Brain microvascular endothelial cell (primary cell): ENCODE measurements at regions not wholly inside any gene's neighbourhood (a gene's known extent, or its start where the extent isn't known, plus 50 kb on each side); places are given as distances from the start of the nearest gene placed in this dataset.
"Not testable (repeated sequence)": the region's sequence is repeated elsewhere in the genome, so short reads cannot be mapped to it uniquely, and the experiment has no call there.

ENCODE experiments used
- DNase-seq: peaks from one replicate; pipeline ENCODE4 v3.0.0-alpha.2; 2020
- H3K27ac ChIP-seq: fragments of 250-450 bp; sonication (Bioruptor Pico); 2 replicates; pipeline ENCODE4 v1.5.1; 2020; ENCODE audit warnings: mild to moderate bottlenecking, moderate library complexity
- H3K27me3 ChIP-seq: fragments of 250-450 bp; sonication (Bioruptor Pico); replicated peaks from 2 replicates; pipeline ENCODE4 v1.5.1; 2020; ENCODE audit warnings: mild to moderate bottlenecking
- H3K36me3 ChIP-seq: fragments of 250-450 bp; sonication (Bioruptor Pico); replicated peaks from 2 replicates; pipeline ENCODE4 v1.5.1; 2020; ENCODE audit warnings: mild to moderate bottlenecking
- H3K4me3 ChIP-seq: 2 replicates; pipeline ENCODE4 v1.5.1; 2011; ENCODE audit warnings: low read depth, mild to moderate bottlenecking, control low read depth, low read length, moderate library complexity
- CTCF ChIP-seq: IDR thresholded peaks from 2 replicates; pipeline ENCODE4 v1.5.1; 2011; ENCODE audit warnings: low read depth, mild to moderate bottlenecking, moderate library complexity, low read length, control low read depth, inconsistent platforms; ENCODE audit errors: missing control alignments
- in situ Hi-C: cut with HindIII; loops from 2 replicates; pipeline ENCODE4 v1.10.0; 2017; ENCODE audit warnings: low sequenced_read_pairs, low pct_ligation_motif_present

GRCh38 chrX:125681058-125681457 is 361.4 kb downstream of the TEX13C start:
- in situ Hi-C loops = no loop called here
- Histone ChIP-seq H3K4me3 (no peak overlapping the region), H3K36me3 (no peaks in the 10 kb centered on the region), H3K27me3 (no peaks in the 10 kb centered on the region), H3K27ac (no peak overlapping the region)
- DNase-seq = no peak
- TF ChIP-seq CTCF = no peak

- no peak for DNase-seq
- no peak overlapping the region for H3K27ac ChIP-seq
- H3K27me3 ChIP-seq = no peaks in the 10 kb centered on the region
- no peak for TF ChIP-seq CTCF
- in situ Hi-C loops = no loop called here
- H3K4me3 ChIP-seq = no peak overlapping the region
- no peaks in the 10 kb centered on the region for H3K36me3 ChIP-seq
Observed at GRCh38 chrX:125681507-125681906, 361.8 kb downstream of the TEX13C start.

DNA sequence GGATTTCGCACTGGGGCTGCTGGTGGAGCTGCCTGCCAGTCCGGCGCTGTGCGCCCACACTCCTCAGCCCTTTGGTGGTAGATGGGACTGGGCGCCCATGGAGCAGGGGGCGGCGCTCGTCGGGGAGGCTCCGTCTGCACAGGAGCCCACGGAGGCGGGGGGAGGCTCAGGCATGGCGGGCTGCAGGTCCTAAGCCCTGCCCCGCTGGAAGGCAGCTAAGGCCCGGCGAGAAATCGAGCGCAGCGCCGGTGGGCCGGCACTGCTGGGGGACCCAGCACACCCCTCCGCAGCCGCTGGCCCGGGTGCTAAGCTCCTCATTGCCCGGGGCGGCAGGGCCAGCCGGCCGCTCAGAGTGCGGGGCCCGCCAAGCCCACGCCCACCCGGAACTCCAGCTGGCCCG is 370.9 kb downstream of the TEX13C start:
- H3K36me3 ChIP-seq, in situ Hi-C loops, H3K27me3 ChIP-seq, DNase-seq, H3K4me3 ChIP-seq, H3K27ac ChIP-seq: not testable (repeated sequence)

DNA sequence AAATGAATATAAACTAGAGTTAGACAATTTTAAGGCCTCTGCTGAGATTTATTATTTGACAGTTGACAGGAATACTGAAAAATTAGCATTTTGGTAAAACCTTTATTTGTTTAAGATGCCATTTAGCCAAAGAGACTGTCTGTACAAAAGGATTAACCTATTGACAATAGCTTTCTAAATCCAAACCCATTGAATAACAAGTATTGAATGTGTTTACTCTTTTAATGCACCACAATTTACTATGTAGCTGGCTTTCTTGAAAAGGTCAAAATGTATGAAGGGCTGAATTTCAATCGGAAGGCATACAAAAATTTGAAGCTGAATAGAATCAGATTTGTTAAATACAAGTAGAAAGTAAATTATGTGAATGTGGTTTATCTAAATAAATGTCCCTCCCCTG is 374.5 kb downstream of the TEX13C start:
- Histone ChIP-seq H3K27ac (no peak overlapping the region), H3K27me3 (no peaks in the 10 kb centered on the region), H3K4me3 (no peak overlapping the region), H3K36me3 (no peaks in the 10 kb centered on the region)
- no peak for TF ChIP-seq CTCF
- in situ Hi-C loops = no loop called here
- DNase-seq = no peak

DNA sequence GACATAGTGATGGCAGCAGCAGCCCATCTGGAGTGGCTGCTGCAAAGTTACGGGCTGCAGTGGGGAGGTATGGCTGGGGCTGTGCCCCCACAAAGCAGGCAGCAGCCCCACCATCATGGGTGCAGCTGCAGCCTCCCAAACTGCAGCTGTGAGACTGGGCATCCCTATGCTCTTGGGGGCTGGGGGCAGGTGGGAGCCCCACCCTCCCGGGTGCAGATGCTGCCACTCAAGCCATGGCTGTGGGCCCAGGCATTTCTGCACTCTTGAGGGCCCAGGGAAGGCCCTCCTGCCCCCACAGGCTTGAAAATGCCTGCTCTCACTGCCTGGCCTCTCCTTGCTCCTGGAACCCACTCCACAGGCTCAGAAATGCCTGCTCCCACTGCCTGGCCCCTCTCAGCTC is 389.4 kb downstream of the TEX13C start:
- in situ Hi-C loops = no loop called here
- no peak for TF ChIP-seq CTCF

DNA sequence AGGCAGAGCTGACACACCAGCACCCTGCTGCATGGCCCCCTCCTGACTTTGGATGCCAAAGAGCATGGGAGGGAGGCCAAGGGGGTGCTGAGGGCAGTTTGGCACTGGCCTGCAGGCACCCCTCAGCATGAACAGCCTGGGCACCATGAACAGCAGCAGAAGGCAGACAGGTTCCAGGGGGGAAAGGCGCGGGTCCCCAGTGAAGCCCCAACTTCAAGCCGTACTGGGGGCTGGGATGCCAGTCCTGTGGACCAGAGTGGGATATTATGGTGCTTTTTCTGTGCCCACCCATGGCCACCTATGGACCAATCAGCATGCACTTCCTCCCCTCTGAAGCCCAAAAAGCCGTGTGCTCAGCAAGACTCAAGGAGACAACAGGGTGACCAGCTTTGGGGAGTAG is 389.9 kb downstream of the TEX13C start:
- DNase-seq = no peak
- Histone ChIP-seq H3K27me3 (no peaks in the 10 kb centered on the region), H3K27ac (no peak overlapping the region), H3K36me3 (no peaks in the 10 kb centered on the region), H3K4me3 (no peak overlapping the region)
- in situ Hi-C loops = no loop called here
- TF ChIP-seq CTCF = no peak

More for the DNA sequence above, 389.4 kb downstream of the TEX13C start:
- H3K27me3 ChIP-seq = no peaks in the 10 kb centered on the region
- no peaks in the 10 kb centered on the region for H3K36me3 ChIP-seq
- no peak for DNase-seq
- no peak overlapping the region for H3K27ac ChIP-seq
- H3K4me3 ChIP-seq = no peak overlapping the region
